HG03196 (cell line): ENCODE measurements at regions not wholly inside any gene's neighbourhood (a gene's known extent, or its start where the extent isn't known, plus 50 kb on each side); places are given as distances from the start of the nearest gene placed in this dataset.
"Not testable (repeated sequence)": the region's sequence is repeated elsewhere in the genome, so short reads cannot be mapped to it uniquely, and the experiment has no call there.

Experiments used
- ATAC-seq: cut with Tn5 transposase; IDR thresholded peaks from one replicate; pipeline ENCODE4 v1.9.1; 2021; ENCODE audit not compliant: unreplicated experiment

GRCh38 chr2:138881126-138881525, 100.9 kb upstream of the NXPH2 start:
- no peak for ATAC-seq

- ATAC-seq = no peak
Observed at GRCh38 chr2:138879931-138880330, 99.7 kb upstream of the NXPH2 start.

- no peak for ATAC-seq
Observed at GRCh38 chr2:138877421-138877820, 97.2 kb upstream of the NXPH2 start.

- ATAC-seq = no peak
Observed at GRCh38 chr2:138874251-138874650, 94.1 kb upstream of the NXPH2 start.

- ATAC-seq = not testable (repeated sequence)
Observed at GRCh38 chr2:138872116-138872515, 91.9 kb upstream of the NXPH2 start.

GRCh38 chr2:138871312-138871711, 91.1 kb upstream of the NXPH2 start:
- ATAC-seq = no peak

GRCh38 chr2:138867341-138867740, 87.2 kb upstream of the NXPH2 start:
- ATAC-seq = no peak

- ATAC-seq = no peak
Observed at GRCh38 chr2:138866797-138867196, 86.6 kb upstream of the NXPH2 start.

GRCh38 chr2:138853761-138854160, 73.6 kb upstream of the NXPH2 start:
- ATAC-seq = no peak

GRCh38 chr2:138853296-138853695, 73.1 kb upstream of the NXPH2 start:
- ATAC-seq = no peak

- peak; percentile 76 for ATAC-seq
Observed at GRCh38 chr2:138846216-138846821, 66.1 kb upstream of the NXPH2 start.

- ATAC-seq = no peak
Observed at GRCh38 chr2:138842341-138842740, 62.2 kb upstream of the NXPH2 start.

GRCh38 chr2:138841459-138841858, 61.3 kb upstream of the NXPH2 start:
- ATAC-seq = no peak

- ATAC-seq = no peak
Observed at GRCh38 chr2:138838851-138839620, 58.8 kb upstream of the NXPH2 start.

- no peak for ATAC-seq
Observed at GRCh38 chr2:138831691-138832090, 51.5 kb upstream of the NXPH2 start.

GRCh38 chr2:138831154-138831553, 51.0 kb upstream of the NXPH2 start:
- no peak for ATAC-seq

GRCh38 chr2:138830547-138830946, 50.4 kb upstream of the NXPH2 start:
- no peak for ATAC-seq
